Osteocyte (in vitro differentiated cells): ENCODE measurements at regions not wholly inside any gene's neighbourhood (a gene's known extent, or its start where the extent isn't known, plus 50 kb on each side); places are given as distances from the start of the nearest gene placed in this dataset.

Source experiments
- DNase-seq: peaks from one replicate; pipeline ENCODE4 v3.0.0; 2021; ENCODE audit warnings: mixed read lengths; ENCODE audit not compliant: unreplicated experiment; ENCODE audit errors: extremely low spot score
- H3K27ac Mint-ChIP-seq: one replicate; pipeline ENCODE4 v1.8.0; 2021; ENCODE audit warnings: mild to moderate bottlenecking, mixed read lengths; ENCODE audit not compliant: unreplicated experiment
- H3K27me3 Mint-ChIP-seq: one replicate; pipeline ENCODE4 v1.8.0; 2021; ENCODE audit warnings: mixed read lengths; ENCODE audit not compliant: unreplicated experiment
- H3K36me3 Mint-ChIP-seq: one replicate; pipeline ENCODE4 v1.8.0; 2021; ENCODE audit warnings: mixed read lengths; ENCODE audit not compliant: unreplicated experiment
- H3K4me1 Mint-ChIP-seq: one replicate; pipeline ENCODE4 v1.8.0; 2021; ENCODE audit warnings: mixed read lengths; ENCODE audit not compliant: unreplicated experiment
- H3K4me3 Mint-ChIP-seq: one replicate; pipeline ENCODE4 v1.8.0; 2021; ENCODE audit warnings: mild to moderate bottlenecking, moderate library complexity, mixed read lengths; ENCODE audit not compliant: unreplicated experiment
- H3K9me3 Mint-ChIP-seq: one replicate; pipeline ENCODE4 v1.8.0; 2021; ENCODE audit warnings: mixed read lengths; ENCODE audit not compliant: unreplicated experiment
- CTCF ChIP-seq: fragments of 200-600 bp; sonication (generic); IDR thresholded peaks from 2 replicates; pipeline ENCODE4 v1.5.0; 2021; ENCODE audit warnings: antibody characterized with exemption, mild to moderate bottlenecking, moderate library complexity

DNA sequence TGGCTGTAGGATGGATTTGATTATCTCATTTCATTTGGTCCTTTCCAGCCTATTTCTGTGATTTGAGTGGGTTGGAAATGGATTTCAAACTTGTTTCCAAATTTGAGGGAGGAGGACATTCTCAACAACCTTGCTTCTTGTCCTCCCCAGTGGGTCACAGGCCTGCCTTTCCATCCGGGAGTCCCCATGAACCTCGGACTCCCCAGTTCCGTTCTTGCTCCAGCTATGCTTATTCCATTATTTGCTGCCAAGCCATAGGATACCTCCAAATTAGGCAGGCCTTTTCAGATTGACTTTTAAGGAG is 97.8 kb downstream of the DUSP10 start:
- no peak for TF ChIP-seq CTCF
- H3K27ac Mint-ChIP-seq, result no peak overlapping the region
- H3K36me3 Mint-ChIP-seq, result no peaks in the 10 kb centered on the region
- no peak for DNase-seq
- H3K4me3 Mint-ChIP-seq, result no peak overlapping the region
- no peaks in the 10 kb centered on the region for H3K9me3 Mint-ChIP-seq
- H3K4me1 Mint-ChIP-seq, result no peaks in the 10 kb centered on the region
- H3K27me3 Mint-ChIP-seq, result peaks cover 59% of the 10 kb centered on the region

- no peaks in the 10 kb centered on the region for H3K36me3 Mint-ChIP-seq
- H3K4me3 Mint-ChIP-seq, result no peak overlapping the region
- H3K9me3 Mint-ChIP-seq, result no peaks in the 10 kb centered on the region
- H3K27me3 Mint-ChIP-seq, result peaks cover 56% of the 10 kb centered on the region
- no peak overlapping the region for H3K27ac Mint-ChIP-seq
- H3K4me1 Mint-ChIP-seq, result no peaks in the 10 kb centered on the region
- TF ChIP-seq CTCF, result no peak
- DNase-seq, result no peak
Measured at GRCh38 chr1:221644663-221645258, 97.1 kb downstream of the DUSP10 start.

DNA sequence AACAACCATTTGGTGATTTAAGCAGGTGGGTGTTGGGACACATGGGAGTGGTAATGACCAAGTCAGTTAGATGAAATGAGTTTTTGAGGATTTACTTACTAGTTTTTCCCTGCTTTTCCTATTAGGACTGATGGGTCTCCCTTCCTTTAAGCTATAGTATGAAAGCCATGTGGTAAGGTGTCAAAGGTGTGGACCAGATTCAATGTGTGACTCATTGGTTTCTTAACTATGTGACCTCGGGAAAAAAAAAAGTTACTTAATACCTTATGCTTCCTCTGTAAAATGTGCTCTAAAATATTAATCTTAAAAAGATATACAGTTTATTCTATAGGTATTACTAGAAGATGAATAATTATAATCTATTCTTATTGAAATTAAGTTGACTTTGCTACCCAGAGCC is 93.7 kb downstream of the DUSP10 start:
- no peaks in the 10 kb centered on the region for H3K36me3 Mint-ChIP-seq
- H3K27ac Mint-ChIP-seq, result no peak overlapping the region
- DNase-seq, result no peak
- no peaks in the 10 kb centered on the region for H3K4me1 Mint-ChIP-seq
- H3K9me3 Mint-ChIP-seq, result no peaks in the 10 kb centered on the region
- peaks cover 52% of the 10 kb centered on the region for H3K27me3 Mint-ChIP-seq
- H3K4me3 Mint-ChIP-seq, result no peak overlapping the region
- no peak for TF ChIP-seq CTCF
